GM18511 (cell line): ENCODE measurements at regions not wholly inside any gene's neighbourhood (a gene's known extent, or its start where the extent isn't known, plus 50 kb on each side); places are given as distances from the start of the nearest gene placed in this dataset.

Source experiments
- ATAC-seq: cut with Tn5 transposase; IDR thresholded peaks from one replicate; pipeline ENCODE4 v1.9.1; 2021; ENCODE audit warnings: mild to moderate bottlenecking, moderate library complexity; ENCODE audit not compliant: unreplicated experiment

DNA sequence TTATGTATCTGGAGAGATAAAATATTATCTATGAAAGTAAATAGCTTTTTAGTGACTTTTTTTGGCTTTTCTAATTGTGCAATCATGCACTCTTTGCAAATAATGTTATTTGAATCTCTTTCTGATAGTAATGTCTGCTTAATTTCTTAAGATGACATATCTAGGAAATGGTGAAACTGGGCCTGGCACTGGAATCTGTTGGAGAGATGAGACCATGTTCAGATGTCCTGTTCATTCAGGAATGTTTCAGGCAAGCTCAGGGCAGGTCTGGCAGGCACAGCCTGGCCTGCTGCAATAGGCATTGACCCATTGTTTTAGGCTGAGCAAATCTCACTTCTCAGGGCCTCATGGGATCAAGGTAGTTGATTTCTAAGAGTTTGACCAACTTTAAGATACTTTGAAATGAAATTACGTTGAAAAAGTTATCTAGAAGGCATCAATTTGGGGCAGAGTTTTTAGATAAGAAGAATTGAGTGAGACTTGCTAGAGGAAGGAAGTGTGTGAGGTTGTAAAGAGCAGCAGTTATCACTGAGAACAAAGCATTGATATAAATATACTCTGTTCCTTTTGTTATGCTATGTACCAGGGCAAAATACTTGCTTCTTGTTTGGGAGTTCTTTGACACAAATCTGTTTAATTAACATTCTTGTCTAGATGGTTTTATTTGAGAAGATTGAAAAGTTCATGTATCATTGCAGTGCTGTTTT is 133.0 kb upstream of the LEF1 start:
- ATAC-seq: no peak

DNA sequence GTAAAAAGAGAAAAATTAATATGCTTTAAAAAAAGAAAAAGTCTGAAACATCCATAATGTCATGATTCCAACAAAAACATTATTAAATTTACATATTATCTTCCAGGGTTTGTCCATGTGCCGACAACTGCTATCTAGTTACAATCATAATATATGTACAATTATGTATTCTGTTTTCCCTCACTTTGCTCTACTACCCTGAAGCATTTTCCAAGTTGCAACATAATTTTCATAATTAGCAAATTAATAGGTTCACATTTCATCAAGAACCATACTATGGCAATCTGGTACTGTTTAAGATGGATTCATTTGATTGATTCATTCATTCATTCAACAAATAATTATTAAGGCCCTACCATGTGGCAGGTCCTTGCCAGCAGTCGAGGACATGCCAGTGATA is 128.9 kb upstream of the LEF1 start:
- ATAC-seq: no peak

DNA sequence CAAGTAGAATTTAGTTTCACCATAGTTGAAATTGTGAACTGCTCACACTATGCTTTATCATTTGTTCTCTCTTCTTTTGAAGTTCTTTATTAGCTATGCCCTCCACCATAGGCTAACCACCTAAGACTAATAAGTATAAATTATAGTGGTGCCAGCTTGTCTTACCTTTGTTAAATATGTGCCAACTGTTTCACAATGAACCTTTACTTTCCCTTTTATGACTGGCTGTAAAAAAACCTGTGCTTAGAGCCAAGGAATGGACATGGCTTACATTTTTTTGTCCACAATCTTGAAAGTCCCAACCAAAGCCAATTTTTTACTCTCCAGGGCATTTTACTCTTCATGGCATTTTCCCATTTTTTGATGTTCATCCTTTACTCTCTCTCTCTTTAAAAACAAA is 123.5 kb upstream of the LEF1 start:
- ATAC-seq: no peak

DNA sequence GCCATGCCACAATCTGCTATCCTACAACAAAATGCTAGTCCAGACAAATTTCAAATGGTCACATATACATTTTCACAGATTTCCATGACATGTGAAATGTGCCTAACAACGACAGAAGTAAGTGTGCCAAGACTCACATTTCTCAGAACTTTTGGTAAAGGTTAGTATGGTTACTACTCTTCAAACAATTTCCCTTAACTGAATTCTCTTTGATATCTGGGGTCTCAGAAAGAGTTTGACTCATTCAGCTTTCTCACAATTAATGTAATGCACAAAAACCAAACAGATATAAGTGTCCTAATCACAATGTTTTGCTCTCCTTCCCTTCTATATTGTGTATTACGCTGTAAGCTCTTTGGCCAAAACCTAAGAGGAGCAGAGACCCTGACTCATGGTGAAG is 122.4 kb upstream of the LEF1 start:
- ATAC-seq: no peak

DNA sequence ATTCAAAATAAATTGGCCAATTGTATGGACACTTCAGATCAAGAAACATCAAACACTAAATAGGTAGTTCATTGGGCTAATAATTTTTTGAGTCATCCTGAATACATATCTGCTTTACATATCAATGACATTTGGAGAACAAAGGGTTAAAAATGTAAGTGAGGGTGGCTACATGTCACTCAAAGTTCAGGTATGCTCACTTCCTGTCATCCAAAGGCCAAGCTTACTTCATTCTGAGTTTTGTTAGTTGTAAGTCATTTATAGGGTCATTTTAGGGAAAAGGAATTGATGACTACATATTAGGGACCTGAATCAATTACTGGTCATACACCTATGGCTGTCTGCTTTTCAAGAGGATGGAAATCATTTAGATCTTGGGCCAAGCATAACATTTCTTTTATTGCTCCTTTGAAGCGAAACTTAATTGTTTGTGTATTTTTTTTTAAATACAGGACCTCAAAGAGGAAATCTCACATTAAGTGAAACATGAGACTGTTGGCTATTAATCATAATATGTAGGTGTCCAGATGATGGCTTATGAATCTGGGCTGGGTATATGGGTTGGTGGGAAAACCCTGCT is 119.2 kb upstream of the LEF1 start:
- no peak for ATAC-seq

DNA sequence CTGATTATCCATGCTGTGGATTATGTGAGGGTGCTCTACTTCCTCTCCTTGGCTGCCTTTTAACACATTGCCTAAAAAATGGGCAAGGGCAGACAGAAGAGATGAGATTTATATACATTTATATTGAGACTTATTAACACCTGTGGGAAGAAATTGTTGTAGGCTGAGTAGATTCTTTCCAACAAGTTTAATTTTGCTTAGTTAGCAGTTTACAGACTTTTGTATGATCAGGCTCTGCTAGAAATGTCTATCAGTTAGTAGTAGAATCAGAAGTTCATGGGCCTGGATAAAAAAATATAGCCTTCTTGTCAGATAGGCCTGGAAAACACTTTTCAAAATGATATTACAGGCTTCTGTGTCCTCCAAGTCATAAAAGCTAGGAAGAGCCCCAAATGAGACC is 111.3 kb upstream of the LEF1 start:
- ATAC-seq: no peak

DNA sequence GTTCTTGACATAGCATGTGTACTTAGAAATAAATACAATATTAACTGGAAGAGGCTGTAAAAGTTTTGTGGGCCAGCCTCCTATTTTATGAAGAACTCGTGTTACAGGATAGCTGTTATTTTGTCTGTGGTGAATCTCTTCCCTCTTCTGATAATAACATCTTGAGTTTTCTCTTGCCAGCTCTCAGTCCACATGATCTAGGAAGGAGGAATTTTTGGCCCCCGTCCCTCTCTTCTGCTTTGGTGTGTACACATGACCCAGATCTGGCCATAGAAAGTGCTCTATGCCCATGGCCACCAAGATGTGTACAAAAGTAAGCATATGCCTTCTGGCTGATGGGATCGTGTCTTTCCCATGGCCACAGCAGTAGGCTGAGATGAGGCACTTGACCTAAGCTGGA is 108.0 kb upstream of the LEF1 start:
- ATAC-seq: no peak

DNA sequence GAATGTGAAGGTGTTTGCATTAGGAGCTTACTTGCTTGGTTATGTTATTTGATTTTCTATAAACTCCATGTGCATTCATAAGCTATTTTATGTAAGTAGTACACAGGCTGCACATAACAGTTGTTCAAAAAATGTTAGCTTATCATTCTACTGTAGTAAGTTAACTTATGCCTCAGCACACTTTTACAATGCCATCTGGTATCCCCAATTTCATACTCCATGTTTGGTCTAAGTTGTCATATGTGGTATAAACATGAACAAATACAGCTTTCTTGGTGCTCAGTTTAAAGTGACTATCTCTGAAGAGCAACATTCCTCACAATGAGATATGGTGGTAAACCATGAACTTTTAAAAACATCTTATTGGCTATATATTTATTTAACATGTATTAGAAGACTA is 104.3 kb upstream of the LEF1 start:
- ATAC-seq: no peak

DNA sequence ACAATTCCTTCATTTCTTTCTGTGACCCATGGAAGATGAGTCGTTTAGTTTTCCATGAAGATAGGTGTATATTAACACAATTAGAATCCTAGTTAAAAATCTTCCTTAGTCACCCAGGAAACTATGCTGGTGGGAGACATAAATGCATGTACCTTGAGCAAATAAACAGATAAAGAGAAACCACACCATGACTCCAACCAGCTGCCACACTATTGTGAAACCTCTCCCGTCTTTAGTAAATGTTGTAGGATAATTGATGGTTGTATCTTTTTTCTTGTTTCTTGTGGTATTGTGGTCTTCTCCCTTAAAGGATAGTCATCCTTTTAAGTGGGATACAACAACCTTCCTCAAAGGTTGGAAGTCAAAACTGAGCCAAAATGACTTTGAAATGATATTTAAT is 103.8 kb upstream of the LEF1 start:
- no peak for ATAC-seq

DNA sequence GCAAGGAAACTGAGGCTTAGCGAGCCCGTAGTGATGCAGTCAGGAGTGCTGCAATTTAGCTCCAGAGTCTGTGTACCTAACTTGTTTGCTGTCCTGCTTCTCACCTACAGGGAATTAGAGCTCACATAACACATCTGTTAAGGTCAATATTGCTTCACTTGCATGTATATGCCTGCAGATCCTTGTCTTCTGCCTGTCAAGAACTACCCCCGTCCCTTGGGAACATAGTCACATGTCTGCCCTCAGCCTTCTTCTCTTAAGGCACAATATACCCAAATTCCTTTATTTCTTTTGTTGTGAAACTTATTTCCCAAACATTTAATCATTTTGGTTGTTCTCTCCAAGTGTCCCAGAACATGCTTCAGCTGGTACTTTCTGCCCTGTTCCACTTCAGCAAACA is 103.3 kb upstream of the LEF1 start:
- no peak for ATAC-seq

DNA sequence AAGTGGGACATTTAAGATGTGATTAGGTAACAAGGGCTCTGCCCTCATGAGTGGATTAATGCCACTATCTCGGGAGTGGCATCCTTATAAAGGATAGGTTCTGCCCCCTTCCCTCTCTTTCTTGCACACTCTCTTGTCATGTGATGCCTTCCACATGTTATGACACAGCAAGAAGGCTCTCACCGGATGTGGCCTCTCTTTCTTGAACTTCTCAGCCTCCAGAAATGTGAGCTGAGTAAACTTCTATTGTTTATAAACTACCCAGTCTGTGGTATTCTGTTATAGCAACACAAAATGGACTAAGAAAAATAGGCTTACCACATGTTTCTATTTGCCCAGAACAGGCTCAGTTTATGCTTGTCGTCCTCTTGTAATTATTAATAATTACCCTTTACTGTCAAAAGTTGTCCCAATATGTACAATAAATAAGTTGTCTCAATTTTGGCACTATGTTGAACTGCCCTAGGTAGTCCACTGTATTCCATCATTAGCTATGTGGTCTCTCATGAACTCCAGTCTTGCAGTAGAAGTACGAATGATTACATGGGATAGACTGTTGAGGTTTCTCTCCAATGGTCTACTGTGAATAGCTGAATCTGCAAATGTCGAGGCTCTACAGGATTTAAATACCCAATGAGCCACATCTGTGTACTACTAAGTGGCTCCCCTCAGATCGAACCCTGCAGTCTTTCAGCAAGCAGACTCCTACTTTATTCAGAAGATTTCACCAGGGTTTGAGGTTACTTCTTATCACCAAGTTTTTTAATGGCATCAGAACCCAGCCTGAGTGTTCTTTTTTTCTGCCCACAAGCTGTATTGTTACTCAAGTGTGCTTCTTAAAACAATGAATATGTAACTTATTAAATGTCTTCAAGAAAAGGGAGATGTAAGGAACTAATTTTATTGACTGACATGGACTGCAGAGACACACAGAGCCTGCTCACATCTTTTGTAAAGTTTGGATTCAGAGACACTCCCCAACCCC is 102.0 kb upstream of the LEF1 start:
- no peak for ATAC-seq

DNA sequence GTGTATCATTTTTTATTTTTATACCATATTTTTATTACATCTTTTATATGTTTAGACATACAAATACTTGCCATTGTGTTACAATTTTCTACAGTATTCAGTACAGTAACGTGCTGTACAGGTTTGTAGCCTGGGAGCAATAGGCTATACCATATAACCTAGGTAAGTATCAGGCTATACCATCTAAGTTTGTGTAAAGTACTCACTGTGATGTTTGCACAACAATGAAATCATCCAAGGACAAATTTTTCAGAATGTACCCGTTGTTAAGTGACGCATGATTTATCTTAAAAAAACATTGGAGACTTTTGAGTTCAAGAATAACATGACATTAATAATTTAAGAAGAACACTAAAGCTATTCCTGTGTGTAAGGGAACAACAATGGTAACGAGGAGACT is 96.0 kb upstream of the LEF1 start:
- ATAC-seq: no peak

DNA sequence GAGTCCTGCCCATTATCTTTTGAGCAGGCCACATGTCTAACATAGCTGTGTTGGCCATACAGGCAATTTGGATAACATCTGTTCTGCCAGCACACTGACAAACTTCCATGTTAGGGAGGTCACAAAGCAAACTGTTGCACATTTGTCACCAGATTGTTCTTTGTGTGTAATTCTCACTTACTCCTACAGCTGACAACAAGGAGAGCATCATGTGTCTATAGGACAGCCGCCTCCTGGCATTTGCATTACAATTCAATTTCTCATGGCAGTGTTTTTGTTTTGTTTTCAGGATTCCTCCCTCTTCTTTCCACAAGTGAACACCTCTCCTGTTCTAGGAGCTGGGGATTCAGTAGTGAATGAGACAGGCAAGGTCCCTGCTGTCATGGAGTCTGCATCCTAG is 94.3 kb upstream of the LEF1 start:
- ATAC-seq: no peak

DNA sequence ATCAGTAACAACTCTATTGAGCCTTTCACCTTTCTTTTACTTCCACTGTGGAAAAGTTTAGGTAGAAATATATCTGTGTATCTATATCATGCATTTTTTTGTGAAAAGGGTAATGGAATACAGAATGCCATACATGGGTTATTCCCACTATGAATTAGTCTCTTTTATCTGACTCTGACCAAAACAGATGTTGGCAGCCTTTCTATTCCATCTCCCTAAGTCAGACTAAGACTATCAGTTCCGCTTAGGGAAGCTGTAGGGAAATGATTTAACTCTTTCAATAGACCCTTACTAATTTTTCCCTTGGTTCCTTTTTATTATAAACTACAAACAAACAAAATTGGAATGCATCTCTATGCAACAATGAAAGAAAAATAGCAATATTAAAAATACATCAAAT is 92.3 kb upstream of the LEF1 start:
- no peak for ATAC-seq

DNA sequence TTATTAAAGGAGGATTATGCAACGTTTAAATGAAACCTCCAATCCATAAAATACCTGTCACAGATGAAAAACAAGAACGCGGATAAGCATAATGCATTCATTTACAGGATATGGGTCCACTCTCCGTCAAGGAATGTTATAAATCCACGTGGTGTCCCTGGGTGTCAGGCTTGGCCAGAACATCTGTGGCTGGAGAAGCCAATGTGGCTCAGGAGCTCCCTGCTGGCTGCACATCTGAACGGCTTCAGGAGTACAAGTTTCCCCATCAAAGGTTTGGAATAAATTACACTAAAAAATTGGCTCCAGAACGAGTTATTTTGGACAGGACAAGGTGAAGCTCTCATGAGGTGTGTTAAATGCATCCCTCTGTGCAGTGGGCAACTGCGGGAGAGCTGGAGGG is 87.8 kb upstream of the LEF1 start:
- no peak for ATAC-seq

DNA sequence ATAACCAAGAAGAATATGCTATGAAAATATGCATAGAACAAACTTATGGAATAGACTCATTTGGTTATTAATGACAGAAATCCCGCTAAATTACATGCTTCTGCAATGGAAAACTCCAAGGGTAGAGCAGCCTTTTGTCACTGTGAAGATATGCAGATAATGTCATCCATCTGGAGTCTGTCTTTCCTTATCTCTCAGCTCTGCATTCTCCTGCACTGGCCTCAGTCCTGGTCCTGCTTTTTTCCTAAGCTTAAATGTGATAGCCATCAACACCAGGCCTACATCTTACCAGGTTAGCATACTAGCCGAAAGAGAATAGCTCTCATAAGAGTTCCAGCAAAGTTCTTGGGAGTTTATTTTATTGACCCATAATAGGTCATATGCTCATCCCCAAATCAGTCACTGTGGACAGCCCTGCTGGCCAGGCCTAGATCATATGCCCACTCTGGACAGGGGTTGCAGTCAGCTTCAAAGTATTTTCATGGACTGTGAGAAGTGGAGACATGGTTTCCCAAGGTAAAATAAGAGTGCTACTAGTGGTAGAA is 86.5 kb upstream of the LEF1 start:
- ATAC-seq: no peak

DNA sequence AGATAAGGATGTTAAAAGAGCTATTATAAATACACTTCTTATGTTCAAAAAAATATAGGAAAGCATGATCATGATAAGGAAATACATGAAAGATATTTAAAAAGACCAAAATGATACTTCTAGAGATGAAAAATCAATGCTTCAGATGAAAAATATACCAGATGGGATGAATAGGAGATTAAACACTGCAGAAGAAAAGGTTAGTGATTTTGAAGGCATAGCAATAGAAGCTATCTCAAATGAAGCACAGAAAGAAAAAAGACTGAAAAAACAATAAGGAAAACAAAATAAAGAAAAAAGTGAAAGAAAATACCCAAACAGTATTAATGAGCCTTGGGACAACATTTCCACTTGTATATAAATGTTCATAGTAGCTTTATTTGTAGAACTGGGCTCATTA is 80.7 kb upstream of the LEF1 start:
- ATAC-seq: no peak

DNA sequence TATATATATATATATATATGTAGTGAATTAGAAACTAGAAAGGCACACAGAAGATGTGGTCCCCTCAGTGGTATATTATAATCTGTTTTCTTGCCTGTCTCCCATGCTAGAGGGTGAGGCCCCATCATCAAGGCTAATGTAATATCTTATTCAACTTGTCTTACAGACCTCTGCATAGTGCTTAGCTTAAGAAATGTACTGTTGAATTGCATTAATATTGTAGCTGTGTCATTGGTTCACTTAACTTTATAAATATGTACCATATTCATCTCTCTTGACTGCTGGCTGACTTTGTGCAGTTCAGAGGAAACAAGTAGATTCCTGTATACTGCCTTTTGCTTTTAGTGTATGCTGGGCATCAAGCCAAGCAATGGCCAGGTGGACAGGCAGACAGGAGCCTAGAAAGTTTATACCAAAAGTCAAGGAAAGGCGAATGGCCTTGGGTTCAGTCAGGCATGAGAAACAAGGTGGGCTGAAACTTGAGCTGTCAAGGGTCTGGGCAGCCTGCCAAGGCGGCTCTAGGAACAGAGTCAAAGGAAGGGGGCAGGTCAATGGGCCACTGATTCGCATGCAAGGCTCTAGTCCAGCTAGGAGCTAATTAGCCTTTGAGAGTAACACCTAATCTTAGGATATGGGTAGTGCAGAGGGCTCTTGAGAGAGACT is 78.8 kb upstream of the LEF1 start:
- no peak for ATAC-seq

DNA sequence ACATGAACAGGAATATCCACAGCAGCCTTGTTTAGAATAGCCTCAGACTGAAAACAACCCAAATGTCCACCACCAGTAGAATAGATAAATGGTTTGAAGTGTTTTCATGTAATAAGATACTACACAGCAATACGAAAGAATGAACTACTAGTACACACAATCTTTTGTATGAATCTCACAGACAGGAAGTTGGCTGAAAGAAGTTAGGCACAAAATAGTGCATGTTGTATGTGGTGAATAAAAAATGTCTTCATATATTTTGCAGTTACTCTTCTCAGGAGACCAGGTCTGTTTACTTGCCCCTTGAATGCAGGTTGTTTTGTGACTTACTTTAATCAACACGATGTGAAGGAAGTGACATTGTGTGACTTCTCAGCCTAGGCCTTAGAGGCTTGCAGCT is 75.9 kb upstream of the LEF1 start:
- ATAC-seq: no peak

DNA sequence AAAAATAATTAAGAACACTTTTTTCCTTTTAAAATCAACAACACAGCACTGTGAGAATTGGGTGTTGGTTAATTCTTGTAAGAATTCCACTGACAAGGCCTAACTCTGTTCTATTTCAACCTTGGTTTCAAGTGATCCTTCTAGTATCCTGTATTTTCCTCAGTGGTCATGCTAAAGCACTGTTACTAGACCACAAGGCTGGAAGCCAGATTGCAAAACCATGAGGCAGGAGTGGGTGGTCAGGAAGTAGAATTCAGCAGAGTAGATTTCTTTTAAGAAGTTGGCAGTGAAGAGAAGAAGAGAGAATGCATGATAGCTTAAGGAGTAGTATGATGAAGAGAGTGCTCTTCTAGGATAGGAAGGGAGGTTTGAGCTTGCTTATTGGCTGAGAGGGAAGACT is 71.6 kb upstream of the LEF1 start:
- no peak for ATAC-seq

DNA sequence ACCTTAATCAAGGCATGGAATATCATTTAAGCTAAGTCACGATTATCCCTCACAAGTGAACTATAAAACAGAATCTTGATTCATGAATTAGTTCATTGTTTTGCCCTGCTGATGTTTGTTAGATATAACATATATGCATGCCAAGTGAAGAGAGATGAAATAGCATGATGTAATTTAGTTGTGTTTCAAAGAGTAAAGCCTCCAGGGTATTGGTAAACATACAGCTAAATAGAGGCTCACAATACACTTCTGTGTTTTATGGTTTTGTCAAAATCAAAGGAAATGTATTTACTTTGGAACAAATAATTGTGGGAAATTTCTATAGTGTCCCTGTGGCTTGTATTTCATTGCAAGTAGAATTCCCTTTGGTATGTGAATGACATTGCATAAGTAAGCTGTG is 69.0 kb upstream of the LEF1 start:
- no peak for ATAC-seq
